Activated CD8-positive, alpha-beta memory T cell treated with anti-CD3 and anti-CD28 coated beads, Interleukin-2, amount 50 U/mL, for 4 hours (primary cell): ENCODE measurements at regions not wholly inside any gene's neighbourhood (a gene's known extent, or its start where the extent isn't known, plus 50 kb on each side); places are given as distances from the start of the nearest gene placed in this dataset.
"Not testable (repeated sequence)": the region's sequence is repeated elsewhere in the genome, so short reads cannot be mapped to it uniquely, and the experiment has no call there.

ENCODE experiments used
- DNase-seq: peaks from one replicate; pipeline ENCODE4 v3.0.0-alpha.2; 2020

DNA sequence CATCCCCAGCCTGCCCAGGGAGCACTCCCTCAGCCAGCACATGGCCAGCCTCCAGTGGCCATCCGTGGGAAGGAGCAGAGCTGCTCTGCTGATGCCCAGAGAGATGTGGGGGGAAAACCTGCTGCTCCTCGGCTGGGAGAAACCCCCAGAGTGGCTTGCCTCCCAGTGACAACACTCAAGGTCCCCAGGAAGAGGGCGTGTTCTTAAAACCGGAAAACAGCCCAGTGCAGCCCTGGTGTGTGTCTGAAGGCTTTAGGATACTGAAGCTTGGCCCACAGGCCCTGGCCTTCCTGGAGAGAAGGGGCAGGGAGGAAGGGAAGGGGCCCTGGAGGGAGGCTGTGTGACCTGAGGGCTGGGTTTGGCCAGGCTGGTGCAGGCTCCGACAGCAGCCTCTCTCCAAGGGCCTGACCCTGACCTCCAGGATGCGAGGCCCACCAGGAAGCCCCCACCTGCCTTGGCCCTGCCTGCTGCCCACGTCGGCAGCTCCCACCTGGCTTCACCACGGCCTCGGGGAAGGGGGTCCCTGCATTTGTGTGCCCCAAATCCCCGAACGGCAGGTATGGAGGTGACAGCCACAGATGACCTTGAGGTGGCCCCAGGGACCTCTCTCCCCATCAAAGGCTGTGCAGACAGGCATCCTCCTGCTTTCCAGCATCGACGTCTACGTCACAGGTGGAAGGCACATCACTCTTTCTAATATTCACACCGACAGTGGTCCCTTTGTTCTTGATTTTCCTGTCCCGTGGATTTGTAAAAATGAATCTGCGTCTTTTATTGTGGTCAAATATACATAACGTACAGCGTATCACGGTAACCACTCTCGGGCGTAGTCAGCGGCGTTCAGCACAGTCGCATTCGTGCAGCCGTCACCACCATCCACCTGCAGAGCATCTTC, 190.0 kb upstream of the C14orf180 start:
- no peak for DNase-seq

- no peak for DNase-seq
Observed at GRCh38 chr14:104390221-104390931, 189.2 kb upstream of the C14orf180 start.

- no peak for DNase-seq
Observed at GRCh38 chr14:104390941-104391901, 188.3 kb upstream of the C14orf180 start.

GRCh38 chr14:104392001-104392395, 187.6 kb upstream of the C14orf180 start:
- no peak for DNase-seq

DNA sequence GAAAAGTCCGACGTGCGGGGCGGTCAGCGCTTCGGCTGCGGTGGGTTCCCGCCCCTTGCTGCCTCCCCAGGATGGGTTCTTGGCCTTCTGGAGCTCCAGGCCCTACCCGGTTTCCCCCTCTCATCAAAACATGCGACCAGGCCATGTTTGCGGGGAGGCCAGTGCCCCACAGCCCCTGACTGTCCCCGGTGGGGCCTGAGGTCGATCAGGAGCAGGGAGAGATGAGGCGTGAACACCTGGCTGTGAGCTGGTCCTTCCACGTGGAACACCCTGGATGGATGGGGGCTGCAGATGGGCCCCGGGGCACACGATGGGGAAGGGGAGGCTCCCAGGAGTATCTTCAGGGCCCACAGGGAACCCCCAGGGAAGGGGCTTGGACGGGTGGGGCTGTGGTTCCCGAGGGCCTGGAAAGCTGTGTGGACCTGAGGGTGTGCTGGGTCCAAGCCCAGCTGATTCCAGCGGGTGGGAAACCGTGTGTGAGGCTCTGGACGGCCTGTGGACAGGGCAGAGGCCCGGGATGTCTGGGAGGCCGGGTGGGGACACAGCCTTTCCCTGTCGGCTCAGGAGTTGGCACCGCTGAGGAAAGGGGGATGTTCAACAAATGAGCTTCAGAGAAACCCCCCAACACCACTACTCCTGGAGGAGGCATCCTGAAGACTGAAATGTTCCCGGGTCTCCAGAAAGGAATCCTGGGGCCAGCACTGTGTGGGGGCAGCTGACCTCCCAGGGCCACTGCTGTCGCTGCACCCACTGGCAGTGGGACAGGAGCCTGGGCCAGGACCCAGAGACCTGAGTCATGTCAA, 187.0 kb upstream of the C14orf180 start:
- no peak for DNase-seq

- DNase-seq, result no peak
Observed at GRCh38 chr14:104393199-104393897, 186.2 kb upstream of the C14orf180 start.

DNA sequence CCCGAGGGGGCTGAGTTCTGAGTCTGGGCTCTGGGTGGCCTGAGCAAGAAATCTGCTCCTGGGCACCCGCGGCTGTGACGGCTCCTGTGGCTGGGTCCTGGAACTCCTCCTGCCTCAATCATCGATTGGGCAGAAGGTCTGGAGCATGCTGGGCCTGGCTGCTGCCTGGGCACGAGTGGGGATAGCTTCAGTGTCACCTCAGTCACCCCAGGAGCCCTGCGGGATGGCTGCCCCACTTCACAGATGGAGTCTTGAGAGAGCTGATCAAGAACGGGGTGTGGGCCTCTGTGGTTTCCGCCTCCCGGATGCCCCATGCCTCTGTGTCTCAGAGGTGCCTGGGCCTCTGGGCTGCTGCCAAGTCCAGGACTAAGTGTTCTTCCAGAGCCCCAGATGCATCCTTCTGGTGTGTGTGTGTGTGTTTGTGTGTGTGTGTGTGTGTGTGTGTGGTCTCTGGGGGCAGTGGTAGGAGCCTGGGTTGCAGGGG, 185.6 kb upstream of the C14orf180 start:
- peak; percentile 49 for DNase-seq

- DNase-seq, result no peak
Observed at GRCh38 chr14:104394409-104394851, 185.1 kb upstream of the C14orf180 start.

GRCh38 chr14:104395276-104395675, 184.3 kb upstream of the C14orf180 start:
- DNase-seq, result no peak

DNA sequence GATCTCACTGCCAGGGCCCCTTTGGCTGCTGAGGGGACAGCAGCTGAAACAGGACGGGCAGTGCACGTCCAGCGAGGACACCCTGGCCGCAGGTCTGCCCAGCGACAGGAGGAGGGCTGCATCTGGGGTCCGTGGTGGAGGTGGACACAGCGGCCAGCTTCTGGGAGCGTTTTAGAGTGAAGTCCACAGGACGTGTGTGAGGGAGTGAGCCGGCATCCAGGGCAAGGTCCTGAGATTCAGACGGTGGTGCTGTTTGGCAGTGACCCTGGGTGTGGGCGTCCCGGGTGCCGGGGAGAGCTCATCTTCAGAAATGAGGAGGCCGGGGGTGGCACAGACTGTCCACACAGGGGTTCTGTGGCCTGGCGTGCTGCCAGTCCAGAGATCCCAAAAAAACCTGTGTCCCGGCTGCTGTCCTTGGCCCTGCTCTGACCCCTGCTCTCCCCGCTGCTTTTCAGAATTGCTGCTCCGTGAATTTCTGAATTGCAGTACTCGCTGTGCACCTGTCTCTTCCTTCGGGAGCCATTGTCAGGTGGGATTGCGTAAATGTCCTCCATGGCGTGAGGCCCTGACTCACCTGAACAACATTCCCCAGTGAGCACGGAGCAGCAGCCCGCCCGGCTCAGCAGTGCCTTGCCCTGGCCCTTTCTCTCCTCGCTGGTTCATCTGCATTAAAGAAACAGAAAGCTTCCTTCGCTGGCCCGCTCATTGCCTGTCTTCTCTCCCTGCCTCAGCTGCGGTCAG, 183.5 kb upstream of the C14orf180 start:
- no peak for DNase-seq

GRCh38 chr14:104396682-104397470, 182.7 kb upstream of the C14orf180 start:
- DNase-seq, result no peak

- DNase-seq, result no peak
Observed at GRCh38 chr14:104397956-104398355, 181.6 kb upstream of the C14orf180 start.

- no peak for DNase-seq
Observed at GRCh38 chr14:104398656-104399055, 180.9 kb upstream of the C14orf180 start.

- no peak for DNase-seq
Observed at GRCh38 chr14:104399432-104400155, 180.0 kb upstream of the C14orf180 start.

- no peak for DNase-seq
Observed at GRCh38 chr14:104400355-104400754, 179.2 kb upstream of the C14orf180 start.

- DNase-seq, result no peak
Observed at GRCh38 chr14:104401785-104402184, 177.8 kb upstream of the C14orf180 start.

DNA sequence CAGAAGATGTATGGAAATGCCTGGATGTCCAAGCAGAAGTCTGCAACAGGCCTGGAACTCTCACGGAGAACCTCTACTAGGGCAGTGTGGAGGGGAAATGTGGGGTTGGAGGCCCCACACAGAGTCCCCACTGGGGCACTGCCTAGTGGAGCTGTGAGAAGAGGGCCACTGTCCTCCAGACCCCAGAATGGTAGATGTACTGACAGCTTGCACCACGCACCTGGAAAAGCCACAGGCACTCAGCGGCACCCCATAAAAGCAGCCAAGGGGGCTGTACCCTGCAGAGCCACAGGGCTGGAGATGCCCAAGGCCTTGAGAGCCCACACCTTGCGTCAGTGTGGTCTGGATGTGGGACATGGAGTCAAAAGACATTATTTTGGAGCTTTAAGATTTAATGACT, 177.3 kb upstream of the C14orf180 start:
- not testable (repeated sequence) for DNase-seq

DNA sequence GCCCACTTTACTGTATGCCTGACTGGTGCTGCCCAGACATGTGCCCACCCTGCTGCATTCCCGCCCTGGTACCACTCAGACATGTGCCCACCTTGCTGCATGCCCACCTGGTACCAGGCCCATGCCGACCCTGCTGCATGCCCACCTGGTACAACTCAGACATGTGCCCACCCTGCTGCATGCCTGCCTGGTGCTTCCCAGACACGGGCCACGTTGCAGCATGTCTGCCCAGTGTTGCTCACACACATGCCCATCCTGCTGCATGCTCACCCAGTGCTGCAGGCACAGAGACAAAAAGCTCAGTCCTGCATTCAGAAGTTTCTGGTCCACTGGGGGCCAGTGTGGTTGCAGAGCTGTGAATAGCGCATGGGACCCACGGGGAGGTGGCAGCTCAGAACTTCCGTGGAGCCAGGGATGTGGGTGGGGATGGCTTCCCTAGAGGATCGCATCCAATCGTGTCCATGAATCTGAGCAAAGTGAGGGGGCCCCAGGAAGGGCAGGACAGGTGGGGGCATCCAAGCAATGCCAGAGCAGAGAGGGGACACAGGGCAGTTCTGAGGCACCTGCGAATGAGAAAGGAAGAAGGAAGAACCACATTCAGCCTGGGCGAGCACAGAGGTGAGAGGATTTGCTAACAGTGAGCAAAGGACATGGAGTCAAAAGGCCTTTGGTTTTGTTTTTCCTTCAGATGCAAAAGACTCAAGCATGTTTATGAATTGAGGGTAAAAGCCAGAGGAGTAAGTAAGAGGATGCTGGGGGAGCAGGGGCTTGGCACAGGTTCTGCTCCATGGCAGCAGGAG, 175.9 kb upstream of the C14orf180 start:
- no peak for DNase-seq
